H9 (cell line): ENCODE measurements at regions not wholly inside any gene's neighbourhood (a gene's known extent, or its start where the extent isn't known, plus 50 kb on each side); places are given as distances from the start of the nearest gene placed in this dataset.

ENCODE experiments used
- DNase-seq: peaks from one replicate; pipeline ENCODE4 v3.0.0-alpha.2; 2017
- H2AFZ ChIP-seq: one replicate; pipeline ENCODE4 v1.6.1; 2013; ENCODE audit warnings: mild to moderate bottlenecking, low read length, control low read depth, moderate library complexity
- H2AK5ac ChIP-seq: 2 replicates; pipeline ENCODE4 v1.6.1; 2013; ENCODE audit warnings: low read length, control low read depth, mixed read lengths; ENCODE audit not compliant: insufficient read length
- H2BK120ac ChIP-seq: one replicate; pipeline ENCODE4 v1.6.1; 2013; ENCODE audit warnings: low read depth, mild to moderate bottlenecking, low read length, control low read depth, inconsistent platforms; ENCODE audit not compliant: poor library complexity, severe bottlenecking
- H2BK12ac ChIP-seq: 2 replicates; pipeline ENCODE4 v1.6.1; 2013; ENCODE audit warnings: low read length, control low read depth, mixed read lengths, low read depth; ENCODE audit not compliant: insufficient read length
- H2BK15ac ChIP-seq: 2 replicates; pipeline ENCODE4 v1.6.1; 2013; ENCODE audit warnings: low read depth, low read length, control low read depth
- H2BK20ac ChIP-seq: one replicate; pipeline ENCODE4 v1.6.1; 2013; ENCODE audit warnings: low read depth, mild to moderate bottlenecking, low read length, control low read depth, inconsistent platforms; ENCODE audit not compliant: poor library complexity, severe bottlenecking
- H2BK5ac ChIP-seq: 2 replicates; pipeline ENCODE4 v1.6.1; 2013; ENCODE audit warnings: low read length, control low read depth, mixed read lengths; ENCODE audit not compliant: insufficient read length
- H3K14ac ChIP-seq: 2 replicates; pipeline ENCODE4 v1.6.1; 2013; ENCODE audit warnings: low read length, control low read depth; ENCODE audit not compliant: insufficient read depth
- H3K18ac ChIP-seq: 2 replicates; pipeline ENCODE4 v1.6.1; 2013; ENCODE audit warnings: low read depth, mild to moderate bottlenecking, mixed read lengths, low read length, control low read depth; ENCODE audit not compliant: insufficient read length
- H3K23ac ChIP-seq: 2 replicates; pipeline ENCODE4 v1.6.1; 2013; ENCODE audit warnings: low read length, control low read depth, mixed read lengths, low read depth; ENCODE audit not compliant: insufficient read length
- H3K23me2 ChIP-seq: 2 replicates; pipeline ENCODE4 v1.6.1; 2013; ENCODE audit warnings: low read depth, mild to moderate bottlenecking, mixed read lengths, low read length, control low read depth; ENCODE audit not compliant: insufficient read length, poor library complexity, severe bottlenecking
- H3K27ac ChIP-seq: 2 replicates; pipeline ENCODE4 v1.5.1; 2013; ENCODE audit warnings: low read length, control low read depth, mixed read lengths, low read depth; ENCODE audit not compliant: insufficient read length
- H3K27me3 ChIP-seq: 2 replicates; pipeline ENCODE4 v1.6.1; 2013; ENCODE audit warnings: low read length, control low read depth, inconsistent platforms; ENCODE audit not compliant: insufficient read depth
- H3K4ac ChIP-seq: 2 replicates; pipeline ENCODE4 v1.6.1; 2013; ENCODE audit warnings: low read depth, mild to moderate bottlenecking, control low read depth, inconsistent platforms, low read length, moderate library complexity
- H3K4me1 ChIP-seq: 2 replicates; pipeline ENCODE4 v1.6.1; 2013; ENCODE audit warnings: low read length, control low read depth, inconsistent platforms; ENCODE audit not compliant: insufficient read depth
- H3K4me2 ChIP-seq: 2 replicates; pipeline ENCODE4 v1.6.1; 2013; ENCODE audit warnings: low read length, control low read depth, mixed read lengths; ENCODE audit not compliant: insufficient read length, insufficient read depth
- H3K56ac ChIP-seq: 2 replicates; pipeline ENCODE4 v1.6.1; 2013; ENCODE audit warnings: low read depth, mild to moderate bottlenecking, mixed read lengths, low read length, control low read depth; ENCODE audit not compliant: insufficient read length
- H3K79me1 ChIP-seq: 2 replicates; pipeline ENCODE4 v1.6.1; 2013; ENCODE audit warnings: low read depth, mild to moderate bottlenecking, moderate library complexity, low read length, control low read depth, inconsistent platforms; ENCODE audit not compliant: insufficient read depth, poor library complexity, severe bottlenecking
- H3K79me2 ChIP-seq: 2 replicates; pipeline ENCODE4 v1.6.1; 2013; ENCODE audit warnings: low read length, control low read depth, inconsistent platforms; ENCODE audit not compliant: insufficient read depth
- H3K9ac ChIP-seq: 2 replicates; pipeline ENCODE4 v1.6.1; 2013; ENCODE audit warnings: low read length, control low read depth, mixed read lengths; ENCODE audit not compliant: insufficient read length; ENCODE audit errors: extremely low read depth
- H3K9me3 ChIP-seq: one replicate; pipeline ENCODE4 v1.6.1; 2013; ENCODE audit warnings: low read depth, low read length, inconsistent platforms; ENCODE audit not compliant: control insufficient read depth
- H3T11ph ChIP-seq: one replicate; pipeline ENCODE4 v1.6.1; 2013; ENCODE audit warnings: mild to moderate bottlenecking, low read length, control low read depth, inconsistent platforms
- H4K20me1 ChIP-seq: one replicate; pipeline ENCODE4 v1.6.1; 2013; ENCODE audit not compliant: control insufficient read depth, insufficient read length, insufficient read depth
- H4K5ac ChIP-seq: 2 replicates; pipeline ENCODE4 v1.6.1; 2013; ENCODE audit warnings: low read depth, mild to moderate bottlenecking, mixed read lengths, low read length, control low read depth; ENCODE audit not compliant: insufficient read length
- H4K8ac ChIP-seq: replicated peaks from 2 replicates; pipeline ENCODE4 v1.6.1; 2013; ENCODE audit warnings: low read length, control low read depth, mixed read lengths, low read depth; ENCODE audit not compliant: insufficient read length
- H4K91ac ChIP-seq: 2 replicates; pipeline ENCODE4 v1.6.1; 2013; ENCODE audit warnings: low read depth, mild to moderate bottlenecking, moderate library complexity, mixed read lengths, low read length, control low read depth; ENCODE audit not compliant: insufficient read length
- H3K27ac Mint-ChIP-seq, 3 experiments: 2 replicates in 2 of 3; 3 replicates in 1 of 3; pipeline ENCODE4 v1.8.0; 2020 to 2021; ENCODE audit warnings: mixed read lengths in 3 of 3, mild to moderate bottlenecking in 1 of 3, moderate library complexity in 1 of 3
- H3K27me3 Mint-ChIP-seq: 2 replicates; pipeline ENCODE4 v1.8.0; 2021; ENCODE audit warnings: low read depth, mild to moderate bottlenecking, moderate library complexity, mixed read lengths
- H3K36me3 Mint-ChIP-seq, 3 experiments: 2 replicates in 2 of 3; 3 replicates in 1 of 3; pipeline ENCODE4 v1.8.0; 2020 to 2021; ENCODE audit warnings: low read depth in 3 of 3, mixed read lengths in 3 of 3; ENCODE audit not compliant: insufficient read depth in 1 of 3
- H3K4me1 Mint-ChIP-seq, 2 experiments: 2 replicates each; pipeline ENCODE4 v1.8.0; 2020; ENCODE audit warnings: mixed read lengths in 2 of 2
- H3K4me3 Mint-ChIP-seq, 2 experiments: 2 replicates in 1 of 2; 3 replicates in 1 of 2; pipeline ENCODE4 v1.8.0; 2020 to 2021; ENCODE audit warnings: mild to moderate bottlenecking in 2 of 2, mixed read lengths in 2 of 2, moderate library complexity in 1 of 2
- H3K9me3 Mint-ChIP-seq, 2 experiments: 2 replicates in 1 of 2; 3 replicates in 1 of 2; pipeline ENCODE4 v1.8.0; 2020; ENCODE audit warnings: mild to moderate bottlenecking in 2 of 2, mixed read lengths in 2 of 2, moderate library complexity in 1 of 2
- CTCF ChIP-seq: fragments of 200-600 bp; sonication (generic); conservative IDR thresholded peaks from 3 replicates; pipeline ENCODE4 v1.8.0; 2021; ENCODE audit warnings: antibody characterized with exemption, mild to moderate bottlenecking
- WGBS: extraction: QIAGEN DNeasy Blood & Tissue Kit; methylation state at CpG from one replicate; pipeline ENCODE4 v1.1.7; 2013; ENCODE audit warnings: missing lambda C conversion rate, low lambda C conversion rate, mixed read lengths; ENCODE audit not compliant: insufficient read length; ENCODE audit errors: extremely low coverage; 5-methylcytosine and 5-hydroxymethylcytosine counted together

DNA sequence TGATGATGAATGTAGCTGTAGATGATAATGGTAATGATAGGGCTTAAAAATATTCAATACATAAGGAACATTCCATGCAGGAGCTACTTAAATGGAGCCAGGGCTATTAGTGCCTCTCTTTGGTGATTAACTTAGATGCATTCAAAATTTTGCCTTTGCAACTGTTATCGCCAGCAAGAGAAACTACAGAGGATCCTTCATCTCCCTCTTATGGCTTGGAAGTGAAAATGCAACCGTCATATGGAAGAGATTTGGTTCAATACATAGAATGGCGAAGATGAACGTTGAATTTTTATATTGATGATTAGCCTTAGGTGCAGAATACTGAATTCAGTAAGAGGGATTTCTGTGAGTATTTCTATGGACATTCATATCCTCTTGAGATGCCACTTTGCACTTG is 134.5 kb upstream of the NLGN4X start:
- Histone ChIP-seq H3K27ac (no peak overlapping the region), H2AFZ (no peak overlapping the region), H4K91ac (no peak overlapping the region), H2BK20ac (no peak overlapping the region), H2BK15ac (no peak overlapping the region), H2AK5ac (no peak overlapping the region), H2BK5ac (no peak overlapping the region), H3K79me2 (no peaks in the 10 kb centered on the region), H4K20me1 (no peaks in the 10 kb centered on the region), H2BK120ac (no peak overlapping the region), H2BK12ac (no peak overlapping the region), H3K9me3 (no peaks in the 10 kb centered on the region), H4K5ac (no peak overlapping the region), H3K4me1 (peaks cover 9% of the 10 kb centered on the region; the same call in 1 of the 2 replicates), H3K14ac (no peak overlapping the region), H3K23ac (no peak overlapping the region), H3K27me3 (no peaks in the 10 kb centered on the region), H3K9ac (no peak overlapping the region), H3K56ac (no peak overlapping the region), H3K4me2 (no peak overlapping the region), H3K79me1 (no peaks in the 10 kb centered on the region), H3K4ac (no peak overlapping the region), H3K23me2 (no peaks in the 10 kb centered on the region), H3K18ac (no peak overlapping the region), H4K8ac (no peak overlapping the region), H3T11ph (no peak overlapping the region)
- Mint-ChIP-seq H3K36me3 (peaks cover 0 to 9% (median 0%) of the 10 kb centered on the region in 3 experiments; a peak in 2 of 7 replicates), H3K27me3 (no peaks in the 10 kb centered on the region), H3K4me3 (no peak overlapping the region), H3K27ac (no peak overlapping the region), H3K9me3 (peaks cover 4 to 5% of the 10 kb centered on the region in 2 experiments; a peak in 3 of 5 replicates), H3K4me1 (peaks cover 12 to 17% of the 10 kb centered on the region in 2 experiments)
- no peak for DNase-seq
- WGBS = no CpG with 5 or more reads among the region's 4 CpGs
- peak; percentile 72 for TF ChIP-seq CTCF
